CD4-positive, alpha-beta memory T cell (primary cell): ENCODE measurements at regions not wholly inside any gene's neighbourhood (a gene's known extent, or its start where the extent isn't known, plus 50 kb on each side); places are given as distances from the start of the nearest gene placed in this dataset.

ENCODE experiments used
- CTCF ChIA-PET: fragments of 350-600 bp; sonication (Branson Sonifier 250); formaldehyde crosslinking; loops from one replicate; lab custom pipeline; 2021; ENCODE audit warnings: inconsistent platforms; ENCODE audit not compliant: partially characterized antibody; lab: Charles Lee
- POLR2A ChIA-PET: fragments of 350-600 bp; sonication (Branson Sonifier 250); formaldehyde crosslinking; loops from one replicate; lab custom pipeline; 2021; ENCODE audit not compliant: partially characterized antibody; lab: Charles Lee
- DNase-seq, 5 donors: peaks; one replicate each; pipeline versions ENCODE4 v3.0.0 to v3.0.0-alpha.2; 2020 to 2022; ENCODE audit warnings: mixed read lengths in 1 of 5
- H3K27ac ChIP-seq: one replicate; pipeline ENCODE4 v1.7.0; 2013; ENCODE audit warnings: low read depth, low read length
- H3K27me3 ChIP-seq: 2 replicates; pipeline ENCODE4 v1.7.0; 2013; ENCODE audit warnings: mild to moderate bottlenecking, low read length, moderate library complexity; ENCODE audit not compliant: insufficient read depth
- H3K36me3 ChIP-seq: 2 replicates; pipeline ENCODE4 v1.7.0; 2013; ENCODE audit warnings: mild to moderate bottlenecking, low read length, moderate library complexity; ENCODE audit not compliant: insufficient read depth
- H3K4me1 ChIP-seq: 2 replicates; pipeline ENCODE4 v1.7.0; 2013; ENCODE audit warnings: mild to moderate bottlenecking, low read length, moderate library complexity; ENCODE audit not compliant: insufficient read depth
- H3K4me3 ChIP-seq, 2 donors: one replicate each; pipeline ENCODE4 v1.7.0; 2013; ENCODE audit warnings: low read length in 2 of 2, mild to moderate bottlenecking in 1 of 2
- H3K9me3 ChIP-seq, 2 donors: one replicate each; pipeline ENCODE4 v1.7.0; 2013; ENCODE audit warnings: low read length in 2 of 2, control low read depth in 1 of 2; ENCODE audit not compliant: control insufficient read depth in 1 of 2
- H3K27ac Mint-ChIP-seq, 7 donors: one replicate each; pipeline ENCODE4 v1.8.0; 2020 to 2021; ENCODE audit warnings: mixed read lengths in 7 of 7, mild to moderate bottlenecking in 6 of 7, inconsistent platforms in 3 of 7, moderate library complexity in 3 of 7
- H3K27me3 Mint-ChIP-seq, 2 donors: one replicate each; pipeline ENCODE4 v1.8.0; 2020 to 2021; ENCODE audit warnings: mixed read lengths in 2 of 2
- H3K36me3 Mint-ChIP-seq, 2 donors: one replicate each; pipeline ENCODE4 v1.8.0; 2020 to 2021; ENCODE audit warnings: mixed read lengths in 2 of 2, inconsistent platforms in 1 of 2, mild to moderate bottlenecking in 1 of 2
- H3K4me1 Mint-ChIP-seq, 4 donors: one replicate each; pipeline ENCODE4 v1.8.0; 2020 to 2021; ENCODE audit warnings: mixed read lengths in 4 of 4, mild to moderate bottlenecking in 1 of 4
- H3K4me3 Mint-ChIP-seq, 8 donors: one replicate each; pipeline ENCODE4 v1.8.0; 2020 to 2021; ENCODE audit warnings: mixed read lengths in 8 of 8, mild to moderate bottlenecking in 7 of 8, moderate library complexity in 6 of 8, inconsistent platforms in 3 of 8
- H3K9me3 Mint-ChIP-seq, 8 donors: one replicate each; pipeline ENCODE4 v1.8.0; 2020 to 2021; ENCODE audit warnings: mixed read lengths in 8 of 8, mild to moderate bottlenecking in 5 of 8, inconsistent platforms in 3 of 8, moderate library complexity in 1 of 8
- intact Hi-C: fragments of 100-400 bp; cut with micrococcal nuclease; formaldehyde crosslinking; loops from one replicate; pipeline ENCODE4 v1.15.1; 2023

DNA sequence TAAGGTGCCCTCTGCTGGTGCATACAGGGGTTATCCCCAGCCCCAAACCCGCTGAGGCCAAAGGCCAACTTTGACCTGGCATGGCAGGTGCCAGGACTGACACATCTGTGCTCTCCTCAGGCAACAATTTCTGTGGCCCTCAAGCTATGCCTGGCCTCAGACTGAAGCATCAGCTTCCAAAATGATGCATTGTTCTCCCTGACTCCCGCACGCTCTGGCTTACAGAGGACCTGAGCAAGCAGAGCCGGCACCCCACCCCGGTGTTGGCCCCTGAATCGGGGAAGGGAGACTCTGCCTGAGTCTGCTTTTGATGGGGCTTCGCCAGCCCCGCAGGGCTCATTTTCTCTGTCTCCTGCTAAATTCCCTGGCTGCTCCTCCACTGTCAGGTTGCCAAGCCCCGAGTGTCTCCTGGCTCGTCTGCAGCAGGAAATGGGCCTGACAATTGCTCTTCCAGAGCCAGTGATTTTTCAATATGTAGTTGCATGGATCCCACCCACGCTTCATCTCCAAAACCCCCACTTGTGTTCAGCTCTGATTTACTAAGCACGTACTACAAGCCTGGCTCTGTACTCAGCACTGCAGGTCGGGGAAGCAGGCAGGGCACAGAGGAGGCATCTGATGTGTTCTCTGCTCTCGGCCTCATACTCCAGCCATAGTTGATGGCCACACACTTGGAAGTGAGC lies 126.1 kb downstream of the SLC38A6 start:
- no peak overlapping the region for H3K27ac ChIP-seq
- Mint-ChIP-seq H3K9me3 (peaks cover 5 to 11% (median 7%) of the 10 kb centered on the region in 8 donors), H3K4me1 (peaks cover 0 to 2% (median 0%) of the 10 kb centered on the region in 4 donors), H3K27ac (no peak overlapping the region), H3K4me3 (no peak overlapping the region), H3K36me3 (peaks cover 6 to 14% of the 10 kb centered on the region in 2 donors), H3K27me3 (peaks cover 1 to 5% of the 10 kb centered on the region in 2 donors)
- intact Hi-C loops: no loop called here
- ChIA-PET CTCF (no interaction called here), POLR2A (no interaction called here)
- no peaks in the 10 kb centered on the region for H3K4me1 ChIP-seq
- no peaks in the 10 kb centered on the region for H3K9me3 ChIP-seq
- no peaks in the 10 kb centered on the region for H3K27me3 ChIP-seq
- H3K36me3 ChIP-seq: no peaks in the 10 kb centered on the region
- no peak for DNase-seq
- no peak overlapping the region for H3K4me3 ChIP-seq

DNA sequence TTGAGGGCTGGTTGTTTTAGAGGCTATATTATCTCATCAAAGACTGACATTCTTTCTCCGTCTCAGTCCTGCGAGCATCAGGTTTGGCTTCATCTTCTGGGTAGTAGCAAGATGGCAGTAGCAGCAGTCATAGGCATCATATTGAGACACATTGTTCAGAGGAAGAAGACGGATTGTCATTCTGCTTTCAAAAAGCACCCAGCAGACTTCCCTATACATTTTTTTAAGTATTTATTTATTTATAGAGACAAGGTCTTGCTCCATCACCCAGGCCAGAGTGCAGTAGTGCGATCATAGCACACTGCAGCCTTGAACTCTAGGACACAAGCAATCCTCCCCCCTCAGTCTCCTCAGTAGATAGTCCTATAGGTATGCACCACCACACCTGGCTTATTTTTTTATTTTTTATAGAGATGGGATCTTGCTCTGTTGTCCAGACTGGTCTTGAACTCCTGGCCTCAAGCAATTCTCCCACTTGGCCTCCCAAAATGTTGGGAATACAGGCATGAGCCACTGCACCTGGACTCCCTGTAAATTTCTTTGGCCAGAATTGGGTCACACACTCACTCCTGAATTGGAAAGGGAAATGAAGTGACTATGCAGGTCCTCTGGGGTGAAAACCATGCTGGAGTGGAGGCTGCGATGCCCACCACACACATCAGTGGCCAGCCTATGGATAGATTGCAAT lies 125.4 kb downstream of the SLC38A6 start:
- ChIA-PET CTCF (no interaction called here), POLR2A (no interaction called here)
- Histone ChIP-seq H3K4me3 (no peak overlapping the region), H3K27ac (no peak overlapping the region), H3K36me3 (no peaks in the 10 kb centered on the region), H3K4me1 (no peaks in the 10 kb centered on the region), H3K9me3 (no peaks in the 10 kb centered on the region), H3K27me3 (no peaks in the 10 kb centered on the region)
- intact Hi-C loops: no loop called here
- H3K36me3 Mint-ChIP-seq: peaks cover 6 to 14% of the 10 kb centered on the region in 2 donors
- H3K27me3 Mint-ChIP-seq: peaks cover 1 to 5% of the 10 kb centered on the region in 2 donors
- no peak for DNase-seq
- peaks cover 0 to 2% (median 0%) of the 10 kb centered on the region in 4 donors for H3K4me1 Mint-ChIP-seq
- H3K9me3 Mint-ChIP-seq: peaks cover 5 to 11% (median 6%) of the 10 kb centered on the region in 8 donors
- no peak overlapping the region for H3K4me3 Mint-ChIP-seq
- H3K27ac Mint-ChIP-seq: no peak overlapping the region

DNA sequence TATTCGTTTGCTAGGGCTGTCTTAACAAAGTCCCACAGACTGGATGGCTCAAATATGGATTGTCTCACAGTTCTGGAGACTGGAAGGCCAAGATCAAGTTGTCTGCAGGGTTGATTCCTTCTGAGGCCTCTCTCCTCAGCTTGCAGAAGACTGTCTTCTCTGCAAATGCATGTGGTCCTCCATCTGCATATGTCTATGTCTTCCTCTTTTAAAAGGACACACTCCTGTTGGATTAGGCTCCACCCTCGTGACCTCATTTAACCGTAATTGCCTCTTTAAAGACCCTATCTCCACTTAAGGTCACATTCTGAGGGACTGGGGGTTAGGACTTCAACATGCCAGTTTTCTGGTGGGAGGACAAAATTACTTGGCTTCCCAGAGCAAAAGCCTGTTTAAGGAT lies 123.3 kb downstream of the SLC38A6 start:
- Histone ChIP-seq H3K4me1 (no peaks in the 10 kb centered on the region), H3K4me3 (no peak overlapping the region), H3K9me3 (no peaks in the 10 kb centered on the region), H3K27me3 (no peaks in the 10 kb centered on the region), H3K36me3 (no peaks in the 10 kb centered on the region), H3K27ac (no peak overlapping the region)
- Mint-ChIP-seq H3K9me3 (peaks cover 4 to 11% (median 6%) of the 10 kb centered on the region in 8 donors), H3K27ac (peak overlapping the region in 1 of 7 donors; percentile 53), H3K36me3 (peaks cover 4 to 16% of the 10 kb centered on the region in 2 donors), H3K27me3 (no peaks in the 10 kb centered on the region), H3K4me3 (no peak overlapping the region), H3K4me1 (peaks cover 0 to 2% (median 0%) of the 10 kb centered on the region in 4 donors)
- intact Hi-C loops: no loop called here
- POLR2A ChIA-PET: no interaction called here
- CTCF ChIA-PET: no interaction called here
- DNase-seq: no peak

DNA sequence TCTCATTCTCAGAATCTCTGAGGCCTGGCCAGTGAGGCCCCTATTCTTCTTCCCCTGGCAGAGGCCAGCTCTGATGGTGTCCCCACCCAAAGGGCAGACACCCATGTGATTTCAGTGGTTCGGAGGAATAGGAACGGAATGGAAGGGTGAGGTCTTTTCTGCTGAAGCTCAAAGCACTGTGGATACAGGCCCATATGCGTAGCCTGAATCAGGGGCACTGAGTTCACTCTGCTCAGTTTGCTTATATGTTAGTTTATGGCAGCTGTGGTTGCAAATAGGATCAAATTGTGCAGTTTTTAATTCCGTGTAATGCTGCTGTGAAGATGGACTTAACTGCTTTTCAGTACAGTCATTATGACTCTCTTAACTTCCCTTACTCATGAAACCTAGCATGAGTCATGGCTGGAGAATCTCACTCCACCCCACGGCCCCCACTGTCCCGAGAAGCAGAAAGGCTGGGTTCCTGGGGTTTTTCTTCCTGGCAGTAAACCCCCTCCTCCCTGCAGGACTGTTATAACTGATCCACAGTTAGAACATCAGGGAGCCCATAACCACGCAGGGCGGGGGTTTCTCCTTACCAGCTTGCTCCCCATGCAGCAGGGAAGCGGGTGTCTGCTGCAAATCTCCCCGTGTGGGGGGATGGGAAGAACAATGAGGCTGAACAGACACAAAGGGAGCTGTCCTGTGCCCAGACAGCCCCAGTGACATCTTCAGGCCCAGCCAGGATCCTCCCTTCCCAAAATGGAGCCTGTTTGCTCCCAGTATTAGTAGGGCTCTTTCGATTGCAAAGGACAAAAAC lies 122.7 kb downstream of the SLC38A6 start:
- Histone ChIP-seq H3K27me3 (no peaks in the 10 kb centered on the region), H3K36me3 (no peaks in the 10 kb centered on the region), H3K27ac (no peak overlapping the region), H3K4me3 (no peak overlapping the region), H3K9me3 (no peaks in the 10 kb centered on the region), H3K4me1 (no peaks in the 10 kb centered on the region)
- Mint-ChIP-seq H3K4me1 (peaks cover 0 to 2% (median 0%) of the 10 kb centered on the region in 4 donors), H3K27me3 (no peaks in the 10 kb centered on the region), H3K36me3 (peaks cover 4 to 17% of the 10 kb centered on the region in 2 donors), H3K9me3 (peaks cover 4 to 12% (median 6%) of the 10 kb centered on the region in 8 donors), H3K27ac (no peak overlapping the region), H3K4me3 (no peak overlapping the region)
- intact Hi-C loops: no loop called here
- ChIA-PET CTCF (no interaction called here), POLR2A (no interaction called here)
- no peak for DNase-seq

DNA sequence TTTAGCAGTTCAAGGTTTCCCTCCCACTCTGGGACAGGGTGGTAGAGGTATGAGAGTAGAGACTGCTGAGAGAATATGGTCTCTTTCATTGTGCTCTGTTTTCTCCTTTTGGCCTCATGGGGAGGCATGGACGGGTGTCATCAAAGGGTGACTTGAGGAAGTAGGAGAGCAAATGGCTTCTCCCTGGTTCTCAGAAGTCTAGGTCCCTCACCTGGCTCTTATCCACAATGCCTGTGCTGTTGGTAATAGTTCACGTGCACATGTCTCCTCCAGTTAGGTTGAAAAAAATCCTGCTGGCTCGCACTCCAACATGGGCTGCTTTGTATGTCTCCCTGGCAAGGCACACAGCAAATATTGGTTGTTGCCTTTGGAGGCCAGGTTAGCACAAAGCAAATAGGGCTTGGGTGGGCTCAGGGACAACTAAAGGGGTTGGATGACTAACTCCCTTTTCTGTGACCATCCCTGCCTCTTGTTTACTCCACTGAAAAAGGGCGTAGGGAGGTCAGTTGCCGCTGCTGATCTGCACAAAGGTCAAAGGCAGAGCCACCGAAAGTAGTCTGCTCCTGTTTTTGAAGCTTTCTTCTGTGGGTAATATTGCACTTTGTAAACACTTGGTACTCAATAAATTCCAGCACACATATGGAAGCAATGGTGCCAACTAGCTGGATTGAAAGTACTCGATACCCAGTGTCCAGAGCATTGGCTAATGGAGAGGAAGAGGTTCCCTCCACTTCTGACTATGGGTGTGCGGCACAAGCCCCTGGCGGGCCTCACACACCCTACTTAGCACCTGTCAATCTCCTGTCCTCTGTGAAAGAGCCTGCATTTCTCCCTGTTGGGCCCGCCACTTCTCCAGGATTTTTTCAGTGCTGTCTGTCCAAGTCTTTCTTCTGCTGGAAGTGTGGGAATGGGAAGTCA lies 121.8 kb downstream of the SLC38A6 start:
- peaks cover 4 to 12% (median 6%) of the 10 kb centered on the region in 8 donors for H3K9me3 Mint-ChIP-seq
- no peaks in the 10 kb centered on the region for H3K9me3 ChIP-seq
- CTCF ChIA-PET: no interaction called here
- H3K36me3 Mint-ChIP-seq: peaks cover 4 to 17% of the 10 kb centered on the region in 2 donors
- H3K27me3 ChIP-seq: no peaks in the 10 kb centered on the region
- no peak overlapping the region for H3K27ac Mint-ChIP-seq
- DNase-seq: no peak
- intact Hi-C loops: no loop called here
- no peaks in the 10 kb centered on the region for H3K4me1 ChIP-seq
- no peaks in the 10 kb centered on the region for H3K27me3 Mint-ChIP-seq
- H3K4me3 Mint-ChIP-seq: no peak overlapping the region
- H3K27ac ChIP-seq: no peak overlapping the region
- no peaks in the 10 kb centered on the region for H3K4me1 Mint-ChIP-seq
- H3K36me3 ChIP-seq: no peaks in the 10 kb centered on the region
- POLR2A ChIA-PET: no interaction called here
- H3K4me3 ChIP-seq: no peak overlapping the region
